Inflammatory macrophage treated with lipopolysaccharide for 1 hour (primary cell): ENCODE measurements at regions not wholly inside any gene's neighbourhood (a gene's known extent, or its start where the extent isn't known, plus 50 kb on each side); places are given as distances from the start of the nearest gene placed in this dataset.

Source experiments
- DNase-seq, 2 donors: peaks; one replicate each; pipeline ENCODE4 v3.0.0-alpha.2; 2020 to 2022

DNA sequence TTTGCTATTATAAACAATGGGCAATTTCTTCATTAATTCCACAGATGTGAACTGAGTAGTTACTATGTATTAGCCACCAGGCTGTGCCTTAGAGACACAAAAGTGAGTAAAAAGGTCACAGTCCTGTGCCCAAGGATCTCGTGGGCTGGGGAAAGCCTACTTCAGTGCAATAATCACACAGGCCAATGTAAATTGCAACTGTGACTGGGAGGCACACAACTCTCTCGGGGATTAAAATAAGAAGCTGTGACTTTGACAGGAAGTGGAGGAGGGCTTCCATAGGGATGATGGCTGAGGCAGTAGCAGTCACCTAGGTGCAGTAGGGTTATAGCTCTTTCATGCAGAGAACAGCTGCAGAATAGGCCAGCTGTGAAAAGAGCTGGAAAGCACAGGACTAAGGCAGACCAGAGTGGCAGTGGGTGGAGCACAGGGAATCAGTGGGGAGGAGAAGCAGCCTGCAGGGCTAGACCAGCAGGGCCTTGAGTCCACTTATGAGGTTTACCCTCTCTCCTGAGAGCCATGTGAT is 121.9 kb downstream of the MAB21L3 start:
- peak; percentile 47 to 83 for DNase-seq

- no peak for DNase-seq
Observed at GRCh38 chr1:116234429-116234828, 123.2 kb downstream of the MAB21L3 start.

- DNase-seq: no peak
Observed at GRCh38 chr1:116239916-116240315, 128.7 kb downstream of the MAB21L3 start.

DNA sequence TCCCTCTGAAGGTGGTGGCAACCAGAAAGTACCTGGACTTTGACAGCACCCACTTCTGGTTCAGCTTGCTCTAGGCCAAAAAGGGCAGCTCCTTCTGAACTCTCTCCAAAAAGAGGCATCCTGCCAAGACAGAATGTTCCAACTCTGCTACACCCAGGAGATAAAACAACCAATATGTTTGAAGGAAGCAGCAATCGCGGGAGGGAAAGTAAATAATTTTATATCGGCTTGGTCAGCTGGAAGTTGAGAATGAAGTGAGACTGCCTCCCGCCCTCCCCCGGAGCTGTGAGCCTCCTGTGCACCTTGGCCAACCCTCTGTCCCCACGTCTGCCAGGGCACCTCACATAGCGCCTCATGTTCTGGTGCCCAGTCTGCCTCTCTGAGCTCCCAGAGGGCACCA is 130.3 kb upstream of the ATP1A1 start:
- no peak for DNase-seq

- DNase-seq: no peak
Observed at GRCh38 chr1:116243333-116244054, 129.6 kb upstream of the ATP1A1 start.

GRCh38 chr1:116246174-116246573 is 126.9 kb upstream of the ATP1A1 start:
- DNase-seq: no peak

DNA sequence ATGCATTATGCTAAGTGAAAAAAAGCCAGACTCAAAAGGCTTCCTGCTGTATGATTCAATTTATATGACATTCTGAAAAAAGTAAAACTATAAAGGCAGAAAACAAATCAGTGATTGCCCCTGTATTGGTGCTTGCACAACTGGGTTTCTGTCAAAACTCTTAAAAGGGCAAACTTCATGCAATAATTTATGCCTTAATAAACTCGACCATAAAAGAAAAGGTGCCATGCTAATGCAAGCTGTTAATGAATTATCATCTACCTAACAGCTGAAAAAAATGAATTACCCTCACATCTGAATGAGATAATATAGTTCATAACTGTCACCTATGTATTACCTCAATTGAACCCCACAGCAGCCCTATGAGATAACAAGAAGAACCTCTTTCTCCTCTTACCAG is 120.8 kb upstream of the ATP1A1 start:
- DNase-seq: no peak

DNA sequence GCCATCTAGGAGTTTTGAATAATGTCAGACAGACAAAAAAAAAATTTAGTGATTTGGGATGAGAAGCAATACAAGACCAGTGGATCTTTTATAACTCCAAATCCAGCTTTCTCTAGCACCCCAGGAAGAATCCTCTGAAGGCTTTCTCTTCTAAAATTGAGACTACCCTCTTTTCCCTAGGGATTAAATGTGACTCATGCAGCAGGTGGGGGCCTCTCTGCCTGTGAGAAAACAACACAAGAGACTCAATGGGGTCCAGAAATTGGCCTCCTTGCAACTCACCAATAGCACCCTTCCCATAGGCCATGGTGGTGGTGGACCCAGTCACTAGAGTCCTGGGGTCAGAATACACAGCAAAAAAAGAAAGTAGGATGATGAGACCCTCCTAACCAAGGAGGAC is 120.3 kb upstream of the ATP1A1 start:
- DNase-seq: no peak

DNA sequence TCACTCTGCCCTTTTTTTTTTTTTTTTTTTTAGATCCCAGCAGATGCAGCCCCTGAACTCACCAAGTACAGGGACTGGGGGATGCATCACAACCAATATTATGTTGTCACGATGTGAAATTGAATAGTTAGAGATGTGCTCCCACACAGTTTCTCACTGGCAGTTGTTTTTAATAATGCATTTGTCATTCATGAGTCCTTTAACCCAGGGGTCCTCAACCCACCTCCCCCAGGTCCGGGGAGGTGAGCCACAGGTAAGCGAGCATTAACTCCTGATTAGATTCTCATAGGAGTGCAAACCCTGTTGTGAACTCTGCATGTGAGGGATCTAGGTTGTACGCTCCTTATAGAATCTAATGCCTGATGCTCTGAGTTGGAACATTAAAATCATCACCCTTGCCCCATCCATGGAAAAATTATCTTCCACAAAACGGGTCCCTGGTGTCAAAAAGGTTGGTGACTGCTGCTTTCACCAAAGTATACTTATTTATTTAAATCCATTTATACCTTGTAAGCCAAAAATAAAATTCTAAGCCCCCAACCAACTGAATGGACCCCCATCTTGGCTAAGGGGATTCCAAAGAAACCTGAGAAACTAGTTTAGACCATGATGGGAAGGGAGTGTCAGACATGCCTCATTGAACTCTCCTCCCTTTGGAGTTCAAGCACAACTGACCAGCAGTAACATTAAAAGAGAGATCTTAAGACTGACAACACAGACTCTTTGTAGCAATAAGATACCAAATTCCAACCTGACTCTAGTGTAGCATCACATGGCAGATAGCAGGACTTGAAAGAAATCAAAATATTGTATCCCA is 119.3 kb upstream of the ATP1A1 start:
- no peak for DNase-seq

DNA sequence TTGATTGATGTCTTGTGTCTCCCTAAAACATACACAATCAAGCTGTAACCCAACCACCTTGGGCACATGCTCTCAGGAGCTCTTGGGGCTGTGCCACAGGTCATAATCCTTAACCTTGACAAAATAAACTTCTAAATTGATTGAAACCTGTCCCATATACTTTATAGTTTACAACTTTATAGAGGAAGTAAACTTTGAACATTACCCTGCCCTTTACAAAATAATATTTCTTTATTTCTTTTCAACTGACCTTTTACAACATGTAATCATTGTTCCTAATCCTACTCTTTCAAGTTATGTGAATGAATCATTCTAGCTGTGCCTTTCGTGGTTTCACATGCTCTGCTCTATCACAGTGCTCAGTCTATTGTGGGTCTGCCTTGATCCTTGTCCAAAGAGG is 118.3 kb upstream of the ATP1A1 start:
- DNase-seq: no peak

GRCh38 chr1:116255486-116256285 is 117.4 kb upstream of the ATP1A1 start:
- DNase-seq: no peak

GRCh38 chr1:116256286-116256649 is 116.8 kb upstream of the ATP1A1 start:
- DNase-seq: no peak

DNA sequence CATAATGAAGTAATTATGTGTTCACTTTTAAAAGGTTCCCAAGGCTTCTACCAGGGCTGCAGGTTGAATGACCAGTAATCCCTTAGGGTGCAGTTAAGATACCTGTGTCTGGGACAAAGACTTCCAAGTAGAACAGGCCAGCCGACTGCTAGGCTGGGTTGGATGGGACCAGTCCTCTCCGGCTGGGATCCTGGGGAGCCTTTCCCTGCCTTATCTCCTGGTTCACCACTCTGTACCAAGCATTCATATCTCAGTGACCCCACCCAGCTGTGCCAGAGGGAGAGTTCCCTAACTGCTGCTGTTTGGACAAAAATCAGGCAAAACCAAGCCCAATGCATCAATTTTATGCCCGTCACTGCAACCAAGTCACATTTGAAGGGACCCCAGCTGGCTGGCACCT is 116.2 kb upstream of the ATP1A1 start:
- no peak for DNase-seq

- DNase-seq: peak in 1 of 2 donors; percentile 3
Observed at GRCh38 chr1:116257341-116257767, 115.7 kb upstream of the ATP1A1 start.

DNA sequence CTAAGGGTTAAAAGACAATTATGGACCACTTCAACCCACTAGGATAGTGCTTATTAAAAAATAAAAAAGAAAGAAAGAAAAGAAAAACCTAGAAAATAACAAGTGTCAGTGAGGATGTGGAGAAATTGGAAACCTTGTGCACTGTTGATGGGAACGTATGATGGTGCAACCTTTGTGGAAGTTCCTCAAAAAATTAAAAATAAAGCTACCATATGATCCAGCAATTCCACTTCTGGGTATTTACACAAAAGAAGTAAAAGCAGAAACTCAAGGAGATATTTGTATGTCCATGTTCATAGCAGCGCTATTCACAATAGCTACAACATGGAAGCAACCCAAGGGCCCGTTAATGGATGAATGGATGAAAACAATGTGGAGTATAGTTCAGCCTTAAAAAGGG is 115.2 kb upstream of the ATP1A1 start:
- peak; percentile 51 to 52 for DNase-seq

DNA sequence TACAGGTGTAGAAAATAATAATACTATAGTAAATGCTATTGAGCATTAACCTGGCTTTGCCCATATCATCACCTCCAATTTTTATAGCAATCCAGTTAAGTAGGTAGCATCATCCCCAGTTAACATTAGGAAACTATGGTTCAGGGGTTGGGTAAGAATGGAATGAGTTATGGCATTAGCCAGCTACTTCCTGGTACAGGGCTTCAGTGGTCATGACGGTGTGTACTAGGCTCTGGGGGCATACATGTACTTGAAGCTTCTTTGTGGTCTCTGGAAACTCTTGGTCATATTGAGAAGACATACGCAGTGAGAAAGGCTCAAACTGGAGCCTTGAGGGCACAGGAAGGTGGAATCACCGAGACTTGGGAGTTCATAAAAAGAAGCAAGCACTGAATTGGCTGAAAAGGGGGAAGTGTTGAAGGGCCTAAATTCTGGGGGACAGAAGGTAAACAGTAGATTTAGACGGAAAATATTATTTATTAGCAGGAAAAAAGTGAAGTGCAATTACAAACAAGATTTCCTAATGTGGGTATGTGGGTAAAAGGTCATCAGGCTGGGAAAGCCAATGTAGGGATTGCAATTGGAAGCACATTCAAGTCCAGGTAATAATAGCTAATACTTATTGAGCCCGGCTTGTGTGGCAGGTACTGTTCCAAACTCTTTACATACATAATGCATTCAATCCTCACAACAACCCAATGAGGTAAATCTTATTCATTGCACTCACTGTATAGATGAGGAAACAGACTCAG is 114.2 kb upstream of the ATP1A1 start:
- peak; percentile 24 to 29 for DNase-seq

GRCh38 chr1:116259663-116260062 is 113.4 kb upstream of the ATP1A1 start:
- DNase-seq: no peak

- DNase-seq: no peak
Observed at GRCh38 chr1:116260115-116260514, 112.9 kb upstream of the ATP1A1 start.

DNA sequence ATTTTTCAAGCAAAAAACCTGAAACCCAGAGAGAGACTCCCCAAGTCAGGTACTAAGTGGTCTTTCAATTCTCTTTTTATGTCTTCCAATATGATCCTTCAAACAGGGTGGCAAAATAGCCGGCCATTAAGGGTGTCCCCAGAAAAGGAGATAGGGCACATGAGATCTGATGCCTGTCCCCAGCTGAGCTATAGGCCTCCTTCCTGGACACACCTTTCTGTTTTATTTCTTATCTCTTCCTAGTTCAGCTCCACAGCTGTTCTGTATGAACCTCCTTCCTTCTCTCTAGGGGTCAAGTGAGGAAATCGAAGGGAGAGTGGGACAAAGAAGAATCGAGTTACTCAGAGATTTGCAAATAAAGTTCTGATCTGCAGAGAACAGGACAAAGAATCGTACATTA is 112.4 kb upstream of the ATP1A1 start:
- no peak for DNase-seq

DNA sequence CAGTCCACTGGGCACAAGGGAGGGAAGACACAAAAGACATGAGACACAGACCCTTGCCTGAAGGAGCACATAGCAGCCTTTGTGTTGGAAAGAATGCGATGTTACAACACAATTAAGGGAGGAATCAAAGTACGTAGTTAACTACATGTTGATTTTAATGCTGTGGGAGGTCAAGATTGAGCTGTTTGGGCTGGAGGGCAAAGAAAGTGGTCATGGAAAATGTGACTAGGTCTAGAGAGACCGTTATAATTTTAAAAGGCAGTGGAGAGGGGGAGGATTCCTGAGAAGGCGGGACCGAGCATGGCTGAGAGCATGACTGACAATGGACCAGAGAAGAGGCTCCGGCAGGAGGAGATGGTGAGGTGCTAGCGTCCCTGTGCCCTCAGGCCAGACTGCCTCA is 111.8 kb upstream of the ATP1A1 start:
- DNase-seq: no peak

- DNase-seq: no peak
Observed at GRCh38 chr1:116262207-116262994, 110.6 kb upstream of the ATP1A1 start.

DNA sequence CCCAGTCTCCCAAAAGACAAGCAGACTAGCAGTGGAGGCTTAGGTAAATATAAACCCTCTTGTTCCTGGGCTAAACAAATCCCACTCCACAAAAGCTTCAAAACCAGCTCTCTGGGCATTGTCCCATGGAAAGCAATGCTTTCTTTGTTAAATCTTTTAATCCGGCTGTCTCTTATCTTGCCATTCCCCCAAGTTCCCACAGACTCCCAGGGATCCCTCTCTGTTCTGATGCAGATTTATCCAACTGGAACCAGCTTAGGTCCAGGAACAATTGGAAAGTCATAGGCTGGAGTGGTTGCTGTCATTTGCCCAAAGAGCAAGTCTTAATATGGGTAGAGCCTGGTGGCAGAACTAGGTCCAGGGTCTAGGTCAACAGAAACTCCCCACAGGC is 110.1 kb upstream of the ATP1A1 start:
- no peak for DNase-seq
